ENCODE measurements at regions not wholly inside any gene's neighbourhood (a gene's known extent, or its start where the extent isn't known, plus 50 kb on each side); places are given as distances from the start of the nearest gene placed in this dataset.

DNA sequence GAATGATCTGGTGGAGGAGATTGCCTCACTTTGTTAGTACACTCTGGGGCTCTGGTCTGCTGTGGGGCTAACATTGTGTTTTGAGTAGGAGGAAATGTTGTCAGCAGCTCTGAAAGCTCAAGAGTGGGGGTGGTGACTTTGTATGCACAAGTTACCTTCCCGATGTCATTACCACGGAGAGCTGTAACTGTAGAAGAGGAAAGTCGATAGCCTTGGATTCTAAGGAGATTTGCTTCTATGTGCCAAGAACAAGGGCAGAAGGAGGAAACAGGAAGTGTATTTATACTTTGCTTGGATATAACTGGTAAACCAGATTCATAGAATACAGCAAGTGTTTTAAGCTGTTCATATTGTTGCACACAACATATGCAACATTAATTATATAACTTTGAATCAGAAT is 196.1 kb downstream of the AMY1C start:
- Histone ChIP-seq H3K4me3 (replicated peaks in 1 of 3; ENCODE audit: low read depth in 2 of 3, low read length in 3 of 3) (no peak overlapping the region), H2AFZ (ENCODE audit: insufficient read depth, low read depth, low read length, poor library complexity, severe bottlenecking) (no peak overlapping the region), H3K4me1 (ENCODE audit: control insufficient read depth in 1 of 2, insufficient read depth in 2 of 2, low read length in 2 of 2) (no peaks in the 10 kb centered on the region), H3K27ac (ENCODE audit: low read depth in 1 of 2, low read length in 2 of 2) (no peak overlapping the region), H4K20me1 (ENCODE audit: insufficient read depth, low read length) (no peaks in the 10 kb centered on the region), H3K79me2 (ENCODE audit: insufficient read depth, low read length) (no peaks in the 10 kb centered on the region), H3K36me3 (replicated peaks in 1 of 2; ENCODE audit: control insufficient read depth in 1 of 2, insufficient read depth in 2 of 2, low read length in 2 of 2) (no peaks in the 10 kb centered on the region), H3K4me2 (replicated peaks; ENCODE audit: extremely low read depth, low read length, poor library complexity, severe bottlenecking) (no peak overlapping the region), H3K9me3 (replicated peaks in 1 of 2; ENCODE audit: control insufficient read depth in 1 of 2, insufficient read depth in 1 of 2, low read length in 2 of 2) (no peaks in the 10 kb centered on the region), H3K27me3 (ENCODE audit: control insufficient read depth in 2 of 2, insufficient read depth in 2 of 2, low read length in 2 of 2) (no peaks in the 10 kb centered on the region), H3K9ac (ENCODE audit: insufficient read depth, low read length, poor library complexity, severe bottlenecking) (no peak overlapping the region)
- H3K27me3 Mint-ChIP-seq (ENCODE audit: low read depth in 3 of 3), result no peaks in the 10 kb centered on the region
- no peak overlapping the region for H3K27ac Mint-ChIP-seq
- no peaks in the 10 kb centered on the region for H3K4me1 Mint-ChIP-seq
- no peak overlapping the region for H3K4me3 Mint-ChIP-seq
- WGBS (ENCODE audit: insufficient coverage), result 63% methylated on average over 3 of the region's 3 CpGs
- intact Hi-C loops (cut with micrococcal nuclease), result no loop called here
- TF ChIP-seq, protein P1, sequence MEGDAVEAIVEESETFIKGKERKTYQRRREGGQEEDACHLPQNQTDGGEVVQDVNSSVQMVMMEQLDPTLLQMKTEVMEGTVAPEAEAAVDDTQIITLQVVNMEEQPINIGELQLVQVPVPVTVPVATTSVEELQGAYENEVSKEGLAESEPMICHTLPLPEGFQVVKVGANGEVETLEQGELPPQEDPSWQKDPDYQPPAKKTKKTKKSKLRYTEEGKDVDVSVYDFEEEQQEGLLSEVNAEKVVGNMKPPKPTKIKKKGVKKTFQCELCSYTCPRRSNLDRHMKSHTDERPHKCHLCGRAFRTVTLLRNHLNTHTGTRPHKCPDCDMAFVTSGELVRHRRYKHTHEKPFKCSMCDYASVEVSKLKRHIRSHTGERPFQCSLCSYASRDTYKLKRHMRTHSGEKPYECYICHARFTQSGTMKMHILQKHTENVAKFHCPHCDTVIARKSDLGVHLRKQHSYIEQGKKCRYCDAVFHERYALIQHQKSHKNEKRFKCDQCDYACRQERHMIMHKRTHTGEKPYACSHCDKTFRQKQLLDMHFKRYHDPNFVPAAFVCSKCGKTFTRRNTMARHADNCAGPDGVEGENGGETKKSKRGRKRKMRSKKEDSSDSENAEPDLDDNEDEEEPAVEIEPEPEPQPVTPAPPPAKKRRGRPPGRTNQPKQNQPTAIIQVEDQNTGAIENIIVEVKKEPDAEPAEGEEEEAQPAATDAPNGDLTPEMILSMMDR (IDR thresholded peaks at IDR 0.05), result no peak
- H3K9me3 Mint-ChIP-seq, result no peaks in the 10 kb centered on the region
- H3K36me3 Mint-ChIP-seq, result no peaks in the 10 kb centered on the region
- DNase-seq, result no peak

DNA sequence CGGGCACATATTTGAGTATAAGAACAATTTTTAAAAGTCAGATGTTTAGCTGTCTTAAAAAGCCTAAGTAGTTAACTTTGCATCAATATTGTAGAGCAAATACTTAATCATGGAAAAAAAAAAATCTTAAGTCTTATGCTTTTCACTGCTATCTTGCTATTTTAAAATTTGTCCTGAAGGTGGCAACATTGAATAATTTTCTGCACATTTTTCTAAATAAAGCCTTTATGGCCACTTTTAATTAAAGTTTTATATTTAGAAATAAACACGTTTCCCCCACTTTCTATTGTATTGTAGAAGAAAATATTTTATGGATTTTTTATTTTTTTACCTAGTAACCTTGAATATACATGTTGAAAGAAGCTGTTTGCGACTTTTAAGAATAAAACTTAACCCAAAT is 198.8 kb downstream of the AMY1C start:
- no peaks in the 10 kb centered on the region for H3K36me3 Mint-ChIP-seq
- Histone ChIP-seq H3K9ac (ENCODE audit: insufficient read depth, low read length, poor library complexity, severe bottlenecking) (no peak overlapping the region), H3K79me2 (ENCODE audit: insufficient read depth, low read length) (no peaks in the 10 kb centered on the region), H3K4me1 (ENCODE audit: control insufficient read depth in 1 of 2, insufficient read depth in 2 of 2, low read length in 2 of 2) (no peaks in the 10 kb centered on the region), H3K4me2 (replicated peaks; ENCODE audit: extremely low read depth, low read length, poor library complexity, severe bottlenecking) (no peak overlapping the region), H2AFZ (ENCODE audit: insufficient read depth, low read depth, low read length, poor library complexity, severe bottlenecking) (no peak overlapping the region), H4K20me1 (ENCODE audit: insufficient read depth, low read length) (no peaks in the 10 kb centered on the region), H3K27ac (ENCODE audit: low read depth in 1 of 2, low read length in 2 of 2) (no peak overlapping the region), H3K4me3 (replicated peaks in 1 of 3; ENCODE audit: low read depth in 2 of 3, low read length in 3 of 3) (no peak overlapping the region), H3K9me3 (replicated peaks in 1 of 2; ENCODE audit: control insufficient read depth in 1 of 2, insufficient read depth in 1 of 2, low read length in 2 of 2) (no peaks in the 10 kb centered on the region), H3K36me3 (replicated peaks in 1 of 2; ENCODE audit: control insufficient read depth in 1 of 2, insufficient read depth in 2 of 2, low read length in 2 of 2) (no peaks in the 10 kb centered on the region), H3K27me3 (ENCODE audit: control insufficient read depth in 2 of 2, insufficient read depth in 2 of 2, low read length in 2 of 2) (no peaks in the 10 kb centered on the region)
- no peaks in the 10 kb centered on the region for H3K9me3 Mint-ChIP-seq
- H3K27ac Mint-ChIP-seq, result no peak overlapping the region
- intact Hi-C loops (cut with micrococcal nuclease), result no loop called here
- TF ChIP-seq, protein P1 (IDR thresholded peaks at IDR 0.05), result no peak
- no CpG with 5 or more reads among the region's 3 CpGs for WGBS (ENCODE audit: insufficient coverage)
- no peaks in the 10 kb centered on the region for H3K4me1 Mint-ChIP-seq
- peaks cover 0 to 1% (median 0%) of the 10 kb centered on the region in 3 donors for H3K27me3 Mint-ChIP-seq (ENCODE audit: low read depth in 3 of 3)
- no peak for DNase-seq
- no peak overlapping the region for H3K4me3 Mint-ChIP-seq
